HepG2 (cell line): ENCODE measurements at regions not wholly inside any gene's neighbourhood (a gene's known extent, or its start where the extent isn't known, plus 50 kb on each side); places are given as distances from the start of the nearest gene placed in this dataset.

Experiments
- ATAC-seq: fragments of 200-7000 bp; cut with Tn5 transposase; 3 replicates; pipeline ENCODE4 v1.9.1; 2020; ENCODE audit warnings: mild to moderate bottlenecking, moderate library complexity
- BruUV-seq: library from RNA; stranded (reverse); fragments of 400-500 nt; replicated peaks from 2 replicates; lab custom pipeline; 2021; lab: Mats Ljungman, UMichigan
- CTCF ChIA-PET: fragments of 300-600 bp; formaldehyde crosslinking; extraction: SDS; loops from one replicate; lab custom pipeline; 2021; ENCODE audit warnings: low total read pairs, inconsistent platforms, low intra/inter-chr PET ratio; lab: Yijun Ruan, JAX
- POLR2A ChIA-PET: fragments of 350-600 bp; sonication (Branson Sonifier 250); formaldehyde crosslinking; loops from one replicate; lab custom pipeline; 2020; ENCODE audit warnings: antibody characterized with exemption, inconsistent platforms; lab: Yijun Ruan, JAX
- DNase-seq: peaks from one replicate; pipeline ENCODE4 v3.0.0-alpha.2; 2015; ENCODE audit warnings: low spot score
- FAIRE-seq: peaks from 3 replicates; lab custom pipeline; 2011; peaks lifted over from hg19 to GRCh38; lab: Jason Lieb, UNC
- H2AFZ ChIP-seq: one replicate; pipeline ENCODE4 v1.6.1; 2011; ENCODE audit warnings: low read length, inconsistent platforms
- H3K27ac ChIP-seq: fragments of 300-600 bp; 3 replicates; pipeline ENCODE4 v1.8.0; 2011; ENCODE audit warnings: mixed run types, mild to moderate bottlenecking, mixed read lengths, low read length, inconsistent platforms; ENCODE audit not compliant: insufficient read depth; ENCODE audit errors: extremely low read length
- H3K27me3 ChIP-seq, 2 experiments: fragments of 200-600 bp in 1 of 2; 2 replicates in 1 of 2; 3 replicates in 1 of 2; pipeline versions ENCODE4 v1.6.0 to v1.8.0; 2011; ENCODE audit warnings: low read length in 2 of 2, mild to moderate bottlenecking in 2 of 2, moderate library complexity in 2 of 2, inconsistent platforms in 1 of 2; ENCODE audit not compliant: insufficient read depth in 2 of 2, control insufficient read depth in 1 of 2
- H3K36me3 ChIP-seq, 2 experiments: fragments of 200-600 bp in 1 of 2; replicated peaks in 1 of 2; 2 replicates in 1 of 2; 3 replicates in 1 of 2; pipeline versions ENCODE4 v1.5.1 to v1.8.0; 2011; ENCODE audit warnings: low read length in 2 of 2, inconsistent platforms in 1 of 2; ENCODE audit not compliant: insufficient read depth in 2 of 2, control insufficient read depth in 1 of 2
- H3K4me1 ChIP-seq: 2 replicates; pipeline ENCODE4 v1.5.1; 2012; ENCODE audit warnings: low read length, inconsistent platforms; ENCODE audit not compliant: insufficient read depth
- H3K4me2 ChIP-seq: 2 replicates; pipeline ENCODE4 v1.6.0; 2011; ENCODE audit warnings: low read depth, low read length, inconsistent platforms
- H3K4me3 ChIP-seq, 3 experiments: fragments of 200-600 bp in 1 of 3; sonication (generic), shearing (Covaris generic) in 1 of 3; replicated peaks in 1 of 3; 2 replicates each; pipeline ENCODE4 v1.5.1; 2011 to 2016; ENCODE audit warnings: low read length in 3 of 3, inconsistent platforms in 2 of 3, low read depth in 2 of 3, mild to moderate bottlenecking in 2 of 3, control low read depth in 1 of 3, mixed read lengths in 1 of 3; ENCODE audit not compliant: insufficient read depth in 1 of 3
- H3K79me2 ChIP-seq: one replicate; pipeline ENCODE4 v1.6.1; 2011; ENCODE audit warnings: low read length, inconsistent platforms; ENCODE audit not compliant: insufficient read depth
- H3K9ac ChIP-seq: 2 replicates; pipeline ENCODE4 v1.6.0; 2011; ENCODE audit warnings: mild to moderate bottlenecking, low read depth, low read length, inconsistent platforms; ENCODE audit not compliant: insufficient read depth
- H3K9me3 ChIP-seq: 2 replicates; pipeline ENCODE4 v1.5.1; 2012; ENCODE audit warnings: mild to moderate bottlenecking, low read length
- H4K20me1 ChIP-seq: 2 replicates; pipeline ENCODE4 v1.6.0; 2011; ENCODE audit warnings: inconsistent platforms, mild to moderate bottlenecking, low read length, moderate library complexity; ENCODE audit not compliant: insufficient read depth
- CSRNP2 ChIP-seq: sonication (generic); formaldehyde crosslinking; conservative IDR thresholded peaks from 2 replicates; pipeline ENCODE4 v1.8.0; 2022; ENCODE audit warnings: low read depth, missing genetic modification reagents
- HMG20B ChIP-seq: conservative IDR thresholded peaks from 2 replicates; pipeline ENCODE4 v1.6.1; 2016; ENCODE audit warnings: missing genetic modification reagents, missing compliant biosample characterization
- TFE3 ChIP-seq: IDR thresholded peaks from 2 replicates; pipeline ENCODE4 v1.6.1; 2016
- ZBTB3 ChIP-seq: sonication (generic); formaldehyde crosslinking; IDR thresholded peaks from 2 replicates; pipeline ENCODE4 v1.4.0; 2020; ENCODE audit warnings: low read depth, mild to moderate bottlenecking, moderate library complexity, missing genetic modification reagents, borderline replicate concordance
- ZNF589 ChIP-seq: sonication (generic); formaldehyde crosslinking; conservative IDR thresholded peaks from 2 replicates; pipeline ENCODE4 v1.8.0; 2022; ENCODE audit warnings: mild to moderate bottlenecking, moderate library complexity, missing genetic modification reagents
- ZSCAN30 ChIP-seq: sonication (generic); formaldehyde crosslinking; IDR thresholded peaks from 2 replicates; pipeline ENCODE4 v1.5.0; 2020; ENCODE audit warnings: mild to moderate bottlenecking, missing genetic modification reagents
- WGBS: methylation state at CpG from one replicate; pipeline ENCODE4 v1.1.6; 2017; ENCODE audit warnings: low lambda C conversion rate; 5-methylcytosine and 5-hydroxymethylcytosine counted together
- in situ Hi-C: cut with HindIII; loops from 2 replicates; pipeline ENCODE4 v1.10.0; 2017; ENCODE audit warnings: low pct_unique_long_range_greater_than_20kb; ENCODE audit not compliant: extremely low pct_ligation_motif_present
- intact Hi-C: fragments of 100-400 bp; cut with micrococcal nuclease; formaldehyde crosslinking; loops from one replicate; pipeline ENCODE4 v1.10.0; 2022; ENCODE audit not compliant: unreplicated experiment

- DNase-seq (no peak), ATAC-seq (no peak; the same call in 2 of the 3 replicates)
- no peak overlapping the region for H2AFZ ChIP-seq
- in situ Hi-C loops: no loop called here
- 86% methylated on average over 2 of the region's 2 CpGs for WGBS
- POLR2A ChIA-PET: no interaction called here
- H3K36me3 ChIP-seq: no peaks in the 10 kb centered on the region
- intact Hi-C loops: no loop called here
- H3K4me3 ChIP-seq: no peak overlapping the region
- no peak overlapping the region for H3K27ac ChIP-seq
- CTCF ChIA-PET: no interaction called here
- peaks cover 9% of the 10 kb centered on the region for H3K4me1 ChIP-seq
- no peak overlapping the region for H3K4me2 ChIP-seq
- H3K79me2 ChIP-seq: no peaks in the 10 kb centered on the region
- no peaks in the 10 kb centered on the region for H4K20me1 ChIP-seq
- peaks cover 24% of the 10 kb centered on the region for H3K9me3 ChIP-seq
- BruUV-seq: no TSS peak
- no peaks in the 10 kb centered on the region for H3K27me3 ChIP-seq
- H3K9ac ChIP-seq: no peak overlapping the region
- TF ChIP-seq CSRNP2 (CRISPR knock-in tag): 0 out of 2 replicates have a peak, but pooled peaks have one; percentile 37
- TF ChIP-seq ZNF589 (CRISPR knock-in tag): 0 out of 2 replicates have a peak, but pooled peaks have one; percentile 27
- TF ChIP-seq ZSCAN30 (CRISPR knock-in tag): no peak
- no peak for TF ChIP-seq HMG20B (CRISPR knock-in tag)
- peak; percentile 91 for TF ChIP-seq ZBTB3 (CRISPR knock-in tag)
- TF ChIP-seq TFE3 (CRISPR knock-in tag): no peak
- TF ChIP-seq, all 625 proteins: peak for 3
- peak; percentile 4 for FAIRE-seq
Observed at GRCh38 chr20:16187956-16188616, 385.2 kb downstream of the KIF16B start.
